HG03064 (cell line): ENCODE measurements at regions not wholly inside any gene's neighbourhood (a gene's known extent, or its start where the extent isn't known, plus 50 kb on each side); places are given as distances from the start of the nearest gene placed in this dataset.
"Not testable (repeated sequence)": the region's sequence is repeated elsewhere in the genome, so short reads cannot be mapped to it uniquely, and the experiment has no call there.

ENCODE experiments used
- ATAC-seq: cut with Tn5 transposase; IDR thresholded peaks from one replicate; pipeline ENCODE4 v1.9.1; 2021; ENCODE audit warnings: low read depth; ENCODE audit not compliant: unreplicated experiment

- not testable (repeated sequence) for ATAC-seq
These were observed 83.2 kb downstream of the POTEB3 start for GRCh38 chr15:21357056-21357455.

- not testable (repeated sequence) for ATAC-seq
These were observed 84.4 kb downstream of the POTEB3 start for GRCh38 chr15:21355944-21356343.

GRCh38 chr15:21354597-21354996 is 85.7 kb downstream of the POTEB3 start:
- ATAC-seq: not testable (repeated sequence)

- ATAC-seq: not testable (repeated sequence)
These were observed 87.5 kb downstream of the POTEB3 start for GRCh38 chr15:21352670-21353318.

- ATAC-seq: not testable (repeated sequence)
These were observed 95.3 kb downstream of the POTEB3 start for GRCh38 chr15:21344960-21345359.

- not testable (repeated sequence) for ATAC-seq
These were observed 95.8 kb downstream of the POTEB3 start for GRCh38 chr15:21344500-21344899.

- not testable (repeated sequence) for ATAC-seq
These were observed 103.3 kb downstream of the POTEB3 start for GRCh38 chr15:21337028-21337427.

- not testable (repeated sequence) for ATAC-seq
These were observed 115.4 kb downstream of the POTEB3 start for GRCh38 chr15:21324720-21325460.

GRCh38 chr15:21284353-21284752 is 155.9 kb downstream of the POTEB3 start:
- ATAC-seq: peak; percentile 41

GRCh38 chr15:21283210-21283609 is 157.1 kb downstream of the POTEB3 start:
- peak; percentile 90 for ATAC-seq

- ATAC-seq: not testable (repeated sequence)
These were observed 160.0 kb downstream of the POTEB3 start for GRCh38 chr15:21280272-21280671.

- ATAC-seq: peak; percentile 67
These were observed 167.9 kb downstream of the POTEB3 start for GRCh38 chr15:21272176-21272982.

GRCh38 chr15:21271566-21271965 is 168.7 kb downstream of the POTEB3 start:
- ATAC-seq: no peak

- no peak for ATAC-seq
These were observed 169.8 kb downstream of the POTEB3 start for GRCh38 chr15:21270474-21270873.

- ATAC-seq: not testable (repeated sequence)
These were observed 170.6 kb downstream of the POTEB3 start for GRCh38 chr15:21269673-21270072.

- ATAC-seq: no peak
These were observed 171.2 kb downstream of the POTEB3 start for GRCh38 chr15:21269121-21269520.

- ATAC-seq: no peak
These were observed 171.8 kb downstream of the POTEB3 start for GRCh38 chr15:21268436-21268940.

- ATAC-seq: no peak
These were observed 172.5 kb downstream of the POTEB3 start for GRCh38 chr15:21267671-21268395.

- ATAC-seq: no peak
These were observed 173.1 kb downstream of the POTEB3 start for GRCh38 chr15:21267226-21267625.

- not testable (repeated sequence) for ATAC-seq
These were observed 174.7 kb downstream of the POTEB3 start for GRCh38 chr15:21265628-21266027.
